ENCODE measurements at regions not wholly inside any gene's neighbourhood (a gene's known extent, or its start where the extent isn't known, plus 50 kb on each side); places are given as distances from the start of the nearest gene placed in this dataset.
"Not testable (repeated sequence)": the region's sequence is repeated elsewhere in the genome, so short reads cannot be mapped to it uniquely, and the experiment has no call there.

- no peak for DNase-seq (ENCODE audit: low read depth in 3 of 3, low spot score in 2 of 3)
These were observed 53.1 kb upstream of the WNT4 start for GRCh38 chr1:22196041-22196440.

- DNase-seq (ENCODE audit: low read depth in 3 of 3, low spot score in 2 of 3) = no peak
These were observed 53.7 kb upstream of the WNT4 start for GRCh38 chr1:22196641-22197040.

- no peak for DNase-seq (ENCODE audit: low read depth in 3 of 3, low spot score in 2 of 3)
These were observed 54.7 kb upstream of the WNT4 start for GRCh38 chr1:22197644-22198043.

- DNase-seq (ENCODE audit: low read depth in 3 of 3, low spot score in 2 of 3) = no peak
These were observed 58.1 kb upstream of the WNT4 start for GRCh38 chr1:22201023-22201422.

- DNase-seq (ENCODE audit: low read depth in 3 of 3, low spot score in 2 of 3) = no peak
These were observed 60.4 kb upstream of the WNT4 start for GRCh38 chr1:22203335-22203734.

- DNase-seq (ENCODE audit: low read depth in 3 of 3, low spot score in 2 of 3) = no peak
These were observed 61.4 kb upstream of the WNT4 start for GRCh38 chr1:22204057-22204840.

- DNase-seq (ENCODE audit: low read depth in 3 of 3, low spot score in 2 of 3) = no peak
These were observed 62.4 kb upstream of the WNT4 start for GRCh38 chr1:22204989-22205913.

- DNase-seq (ENCODE audit: low read depth in 3 of 3, low spot score in 2 of 3) = no peak
These were observed 63.7 kb upstream of the WNT4 start for GRCh38 chr1:22206551-22207125.

GRCh38 chr1:22207511-22208267, 64.8 kb upstream of the WNT4 start:
- no peak for DNase-seq (ENCODE audit: low read depth in 3 of 3, low spot score in 2 of 3)

- DNase-seq (ENCODE audit: low read depth in 3 of 3, low spot score in 2 of 3) = no peak
These were observed 65.5 kb upstream of the WNT4 start for GRCh38 chr1:22208268-22208972.

GRCh38 chr1:22208973-22209378, 66.1 kb upstream of the WNT4 start:
- DNase-seq (ENCODE audit: low read depth in 3 of 3, low spot score in 2 of 3) = no peak

GRCh38 chr1:22210176-22210575, 67.3 kb upstream of the WNT4 start:
- no peak for DNase-seq (ENCODE audit: low read depth in 3 of 3, low spot score in 2 of 3)

GRCh38 chr1:22210636-22211035, 67.7 kb upstream of the WNT4 start:
- DNase-seq (ENCODE audit: low read depth in 3 of 3, low spot score in 2 of 3) = no peak

- DNase-seq (ENCODE audit: low read depth in 3 of 3, low spot score in 2 of 3) = not testable (repeated sequence)
These were observed 68.6 kb upstream of the WNT4 start for GRCh38 chr1:22211459-22211858.

GRCh38 chr1:22212400-22213233, 69.7 kb upstream of the WNT4 start:
- no peak for DNase-seq (ENCODE audit: low read depth in 3 of 3, low spot score in 2 of 3)

GRCh38 chr1:22216210-22216883, 73.5 kb upstream of the WNT4 start:
- no peak for DNase-seq (ENCODE audit: low read depth in 3 of 3, low spot score in 2 of 3)

GRCh38 chr1:22216966-22217365, 74.1 kb upstream of the WNT4 start:
- no peak for DNase-seq (ENCODE audit: low read depth in 3 of 3, low spot score in 2 of 3)

- DNase-seq (ENCODE audit: low read depth in 3 of 3, low spot score in 2 of 3) = peak in 1 of 3 donors; percentile 63
These were observed 75.0 kb upstream of the WNT4 start for GRCh38 chr1:22217811-22218460.
